ENCODE measurements at regions not wholly inside any gene's neighbourhood (a gene's known extent, or its start where the extent isn't known, plus 50 kb on each side); places are given as distances from the start of the nearest gene placed in this dataset.

DNA sequence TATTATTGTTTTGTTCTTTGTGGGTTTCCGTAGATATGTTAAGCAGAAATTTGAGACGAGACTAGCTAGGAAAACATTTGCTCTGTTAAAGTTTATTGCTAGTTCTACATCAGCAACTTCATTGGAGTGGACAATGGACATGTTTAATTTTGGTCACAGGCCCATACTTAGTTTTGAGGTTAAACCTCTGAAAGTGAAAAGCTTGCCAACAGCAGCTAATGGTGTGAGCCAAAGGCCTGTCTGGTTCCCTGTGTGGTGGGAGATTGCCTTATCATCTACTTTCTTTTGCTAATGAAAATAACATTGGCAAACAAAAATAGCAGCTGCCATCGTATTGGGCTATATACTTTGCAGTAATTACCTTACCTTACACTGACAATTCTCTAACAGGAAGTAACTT, 388.4 kb upstream of the FZD8 start:
- Histone ChIP-seq H4K91ac (replicated peaks; ENCODE audit: insufficient read length, low read length) (no peak overlapping the region), H3K9me3 (ENCODE audit: insufficient read depth in 2 of 2, low read depth in 1 of 2, low read length in 1 of 2) (no peaks in the 10 kb centered on the region), H3K36me3 (ENCODE audit: control insufficient read depth in 2 of 4, insufficient read depth in 4 of 4, low read length in 3 of 4) (no peaks in the 10 kb centered on the region), H2BK15ac (ENCODE audit: low read length) (no peak overlapping the region), H4K20me1 (replicated peaks in 1 of 2; ENCODE audit: control insufficient read depth in 1 of 2, insufficient read depth in 2 of 2, low read length in 2 of 2) (no peaks in the 10 kb centered on the region), H3K27ac (ENCODE audit: low read depth, low read length) (no peak overlapping the region), H3K4me2 (ENCODE audit: insufficient read depth in 1 of 2, low read depth in 2 of 2, low read length in 2 of 2) (no peak overlapping the region), H3K14ac (ENCODE audit: insufficient read length) (no peak overlapping the region), H2BK5ac (ENCODE audit: low read depth, low read length) (no peak overlapping the region), H4K8ac (ENCODE audit: extremely low read depth, insufficient read depth, low read length) (no peak overlapping the region), H3K23ac (ENCODE audit: insufficient read length) (no peak overlapping the region), H3K56ac (replicated peaks; ENCODE audit: insufficient read length, low read depth, low read length) (no peak overlapping the region), H3K18ac (ENCODE audit: extremely low read depth, low read length) (no peak overlapping the region), H2AK5ac (ENCODE audit: low read depth, low read length) (no peak overlapping the region), H2BK20ac (ENCODE audit: low read length) (no peak overlapping the region), H3K79me2 (ENCODE audit: control insufficient read depth in 1 of 2, insufficient read depth in 2 of 2, low read length in 2 of 2) (no peaks in the 10 kb centered on the region), H2BK12ac (ENCODE audit: low read depth, low read length) (no peak overlapping the region), H3K4me3 (ENCODE audit: extremely low read depth in 1 of 4, insufficient read depth in 2 of 4, low read depth in 3 of 4, low read length in 4 of 4) (no peak overlapping the region), H3K27me3 (replicated peaks in 1 of 4; ENCODE audit: control insufficient read depth in 3 of 4, extremely low read depth in 1 of 4, insufficient read depth in 3 of 4, low read length in 3 of 4) (peaks cover 0 to 1% (median 0%) of the 10 kb centered on the region in 4 experiments; a peak in 2 of 7 replicates), H2AFZ (ENCODE audit: low read length) (no peak overlapping the region), H3K79me1 (ENCODE audit: low read depth, low read length) (no peaks in the 10 kb centered on the region), H3K4me1 (replicated peaks in 1 of 4; ENCODE audit: control insufficient read depth in 3 of 4, insufficient read depth in 4 of 4, low read length in 3 of 4) (peaks cover 0 to 2% (median under 1%) of the 10 kb centered on the region in 4 experiments; a peak in 2 of 7 replicates), H4K5ac (ENCODE audit: insufficient read length, low read depth, low read length) (no peak overlapping the region), H3K4ac (replicated peaks; ENCODE audit: insufficient read length, low read depth, low read length) (no peak overlapping the region), H3K23me2 (ENCODE audit: low read depth, low read length) (no peaks in the 10 kb centered on the region), H2BK120ac (replicated peaks; ENCODE audit: low read depth, low read length) (no peak overlapping the region), H3K9ac (replicated peaks in 1 of 4; ENCODE audit: extremely low read depth in 1 of 4, low read depth in 3 of 4, low read length in 3 of 4) (no peak overlapping the region)
- DNase-seq (ENCODE audit: low read depth in 1 of 2, low spot score in 2 of 2): no peak
- ChIA-PET CTCF (ENCODE audit: partially characterized antibody) (interaction anchor here (1.0 kb wide), 1 partner anchor 339 kb away, joined by 3 read pairs; no protein-coding TSS in a partner anchor), POLR2A (ENCODE audit: partially characterized antibody) (no interaction called here)
- no peak for FAIRE-seq
- WGBS, 2 experiments (ENCODE audit: extremely low coverage in 1 of 2, insufficient coverage in 1 of 2, insufficient read length in 1 of 2, insufficient replicate concordance in 2 of 2, low coverage in 1 of 2, low lambda C conversion rate in 2 of 2, missing lambda C conversion rate in 1 of 2): 91% methylated on average over 3 of the region's 3 CpGs; no CpG with 5 or more reads in 1 of the 2 experiments
- TF ChIP-seq CHD7 (IDR thresholded peaks at IDR 0.05; ENCODE audit: insufficient replicate concordance, low read length): no peak
